Mucosa of descending colon (tissue), 3 donors: ENCODE measurements at regions not wholly inside any gene's neighbourhood (a gene's known extent, or its start where the extent isn't known, plus 50 kb on each side); places are given as distances from the start of the nearest gene placed in this dataset.

Experiments used
- ATAC-seq: fragments of 200-7000 bp; cut with Tn5 transposase; one replicate; pipeline ENCODE4 v1.9.1; 2020; ENCODE audit warnings: mild to moderate bottlenecking, moderate library complexity
- DNase-seq, 3 donors: peaks; one replicate each; pipeline ENCODE4 v3.0.0-alpha.2; 2020
- H3K36me3 ChIP-seq: fragments of 200-600 bp; one replicate; pipeline ENCODE4 v1.8.0; 2021; ENCODE audit warnings: low read depth, mild to moderate bottlenecking
- H3K4me1 ChIP-seq: fragments of 200-600 bp; one replicate; pipeline ENCODE4 v1.8.0; 2021; ENCODE audit warnings: low read depth, mild to moderate bottlenecking
- H3K4me3 ChIP-seq: fragments of 200-600 bp; one replicate; pipeline ENCODE4 v1.8.0; 2021; ENCODE audit warnings: mild to moderate bottlenecking
- H3K9me3 ChIP-seq: fragments of 200-600 bp; one replicate; pipeline ENCODE4 v1.8.0; 2021; ENCODE audit warnings: mild to moderate bottlenecking
- CTCF ChIP-seq: fragments of 200-600 bp; IDR thresholded peaks from one replicate; pipeline ENCODE4 v1.8.0; 2022; ENCODE audit warnings: antibody characterized with exemption, mild to moderate bottlenecking
- intact Hi-C, 2 donors: fragments of 100-400 bp; cut with DNase I in 1 of 2; cut with micrococcal nuclease in 1 of 2; formaldehyde crosslinking; loops; one replicate each; pipeline versions ENCODE4 v1.11.0 to v1.11.1; 2022; cut with DNase I, micrococcal nuclease
- donor health status: DM: no; HTN: no; CAD: no; lungs with moderate emphysema.
- donor health status: DM: no; HTN: no; CAD: no.
- donor health status: DM: no; HTN: yes; CAD: no.

- Histone ChIP-seq H3K9me3 (peaks cover 19% of the 10 kb centered on the region), H3K4me3 (no peak overlapping the region), H3K4me1 (no peaks in the 10 kb centered on the region), H3K36me3 (no peaks in the 10 kb centered on the region)
- DNase-seq, result no peak
- no peak for ATAC-seq
- TF ChIP-seq CTCF, result no peak
- intact Hi-C loops, result no loop called here
Measured at GRCh38 chr2:211026109-211026508, 469.7 kb downstream of the CPS1 start.

- H3K36me3 ChIP-seq, result no peaks in the 10 kb centered on the region
- H3K4me1 ChIP-seq, result no peaks in the 10 kb centered on the region
- H3K4me3 ChIP-seq, result no peak overlapping the region
- peaks cover 19% of the 10 kb centered on the region for H3K9me3 ChIP-seq
- no peak for TF ChIP-seq CTCF
- intact Hi-C loops, result no loop called here
- DNase-seq, result no peak
- no peak for ATAC-seq
Measured at GRCh38 chr2:211027976-211028375, 471.6 kb downstream of the CPS1 start.

- no peaks in the 10 kb centered on the region for H3K4me1 ChIP-seq
- DNase-seq (no peak), ATAC-seq (no peak)
- no peak overlapping the region for H3K4me3 ChIP-seq
- no peaks in the 10 kb centered on the region for H3K9me3 ChIP-seq
- no peaks in the 10 kb centered on the region for H3K36me3 ChIP-seq
- intact Hi-C loops, result no loop called here
- no peak for TF ChIP-seq CTCF
Measured at GRCh38 chr2:211033765-211034164, 477.4 kb downstream of the CPS1 start.

GRCh38 chr2:211035548-211036185 lies 479.3 kb downstream of the CPS1 start:
- ATAC-seq, result peak; percentile 33
- no peaks in the 10 kb centered on the region for H3K4me1 ChIP-seq
- H3K4me3 ChIP-seq, result no peak overlapping the region
- DNase-seq, result peak in 1 of 3 donors; percentile 66
- intact Hi-C loops, result no loop called here
- no peaks in the 10 kb centered on the region for H3K36me3 ChIP-seq
- no peaks in the 10 kb centered on the region for H3K9me3 ChIP-seq
- no peak for TF ChIP-seq CTCF

- TF ChIP-seq CTCF, result no peak
- intact Hi-C loops, result no loop called here
- ATAC-seq (no peak), DNase-seq (no peak)
- H3K9me3 ChIP-seq, result no peaks in the 10 kb centered on the region
- H3K4me1 ChIP-seq, result no peaks in the 10 kb centered on the region
- H3K36me3 ChIP-seq, result no peaks in the 10 kb centered on the region
- H3K4me3 ChIP-seq, result no peak overlapping the region
Measured at GRCh38 chr2:211045025-211045424, 488.6 kb downstream of the CPS1 start.
